ENCODE measurements at regions not wholly inside any gene's neighbourhood (a gene's known extent, or its start where the extent isn't known, plus 50 kb on each side); places are given as distances from the start of the nearest gene placed in this dataset.
"Not testable (repeated sequence)": the region's sequence is repeated elsewhere in the genome, so short reads cannot be mapped to it uniquely, and the experiment has no call there.

DNA sequence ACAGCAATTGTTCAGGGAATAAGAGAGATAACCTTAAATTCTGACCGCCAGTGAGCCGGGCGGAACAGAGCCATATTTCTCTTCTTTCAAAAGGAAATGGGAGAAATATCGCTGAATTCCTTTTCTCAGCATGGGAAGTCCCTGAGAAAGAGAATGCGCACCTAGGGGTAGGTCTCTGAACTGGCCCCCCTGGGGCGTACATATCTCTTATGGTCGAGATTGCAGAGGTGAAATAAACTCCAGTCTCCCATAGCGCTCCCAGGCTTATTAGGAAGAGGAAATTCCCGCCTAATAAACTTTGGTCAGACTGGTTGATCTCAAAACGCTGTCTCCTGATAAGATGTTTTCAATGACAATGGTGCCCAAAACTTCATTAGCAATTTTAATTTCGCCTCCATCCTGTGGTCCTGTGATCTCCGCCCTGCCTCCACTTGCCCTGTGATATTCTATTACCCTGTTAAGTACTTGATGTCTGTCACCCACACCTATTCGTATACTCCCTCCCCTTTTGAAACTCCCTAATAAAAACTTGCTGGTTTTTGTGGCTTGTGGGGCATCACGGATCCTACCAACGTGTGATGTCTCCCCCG, 195.8 kb upstream of the HMCN1 start:
- not testable (repeated sequence) for TF ChIP-seq POLR2A (IDR thresholded peaks at IDR 0.05)
- TF ChIP-seq, protein P1, sequence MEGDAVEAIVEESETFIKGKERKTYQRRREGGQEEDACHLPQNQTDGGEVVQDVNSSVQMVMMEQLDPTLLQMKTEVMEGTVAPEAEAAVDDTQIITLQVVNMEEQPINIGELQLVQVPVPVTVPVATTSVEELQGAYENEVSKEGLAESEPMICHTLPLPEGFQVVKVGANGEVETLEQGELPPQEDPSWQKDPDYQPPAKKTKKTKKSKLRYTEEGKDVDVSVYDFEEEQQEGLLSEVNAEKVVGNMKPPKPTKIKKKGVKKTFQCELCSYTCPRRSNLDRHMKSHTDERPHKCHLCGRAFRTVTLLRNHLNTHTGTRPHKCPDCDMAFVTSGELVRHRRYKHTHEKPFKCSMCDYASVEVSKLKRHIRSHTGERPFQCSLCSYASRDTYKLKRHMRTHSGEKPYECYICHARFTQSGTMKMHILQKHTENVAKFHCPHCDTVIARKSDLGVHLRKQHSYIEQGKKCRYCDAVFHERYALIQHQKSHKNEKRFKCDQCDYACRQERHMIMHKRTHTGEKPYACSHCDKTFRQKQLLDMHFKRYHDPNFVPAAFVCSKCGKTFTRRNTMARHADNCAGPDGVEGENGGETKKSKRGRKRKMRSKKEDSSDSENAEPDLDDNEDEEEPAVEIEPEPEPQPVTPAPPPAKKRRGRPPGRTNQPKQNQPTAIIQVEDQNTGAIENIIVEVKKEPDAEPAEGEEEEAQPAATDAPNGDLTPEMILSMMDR (IDR thresholded peaks at IDR 0.05 in 4 of 5, conservative IDR thresholded peaks at IDR 0.05 in 1 of 5): not testable (repeated sequence)
